IMR-90 (cell line): ENCODE measurements at regions not wholly inside any gene's neighbourhood (a gene's known extent, or its start where the extent isn't known, plus 50 kb on each side); places are given as distances from the start of the nearest gene placed in this dataset.

Source experiments
- MXI1 ChIP-seq: IDR thresholded peaks from 2 replicates; pipeline ENCODE4 v1.6.1; 2012; ENCODE audit warnings: low read depth, mild to moderate bottlenecking, low read length, moderate library complexity, borderline replicate concordance
- TF ChIP-seq, protein P1 (sequence below): conservative IDR thresholded peaks from 2 replicates; pipeline ENCODE4 v1.5.1; 2012; ENCODE audit warnings: mild to moderate bottlenecking, low read depth, low read length, improper control_type of control experiment

DNA sequence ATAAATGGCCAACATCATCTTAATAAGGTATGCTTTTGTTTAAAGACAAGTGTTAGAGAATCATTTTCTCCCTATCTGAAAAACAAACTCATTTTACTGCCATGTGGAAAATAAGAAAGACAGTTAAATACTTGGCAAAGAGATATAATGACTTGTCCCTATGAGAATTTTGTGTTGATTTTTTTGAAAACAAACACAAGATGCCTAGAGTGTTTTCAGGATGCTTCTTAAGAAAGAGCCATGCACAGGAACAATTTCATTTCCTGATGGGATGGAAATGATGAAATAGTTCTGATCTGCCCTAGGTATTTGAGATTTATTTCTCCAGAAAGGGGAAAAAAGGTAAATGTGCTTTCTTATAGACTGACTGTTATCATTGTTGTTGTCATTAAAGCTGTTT, 237.5 kb upstream of the GNAI1 start:
- TF ChIP-seq, protein P1, sequence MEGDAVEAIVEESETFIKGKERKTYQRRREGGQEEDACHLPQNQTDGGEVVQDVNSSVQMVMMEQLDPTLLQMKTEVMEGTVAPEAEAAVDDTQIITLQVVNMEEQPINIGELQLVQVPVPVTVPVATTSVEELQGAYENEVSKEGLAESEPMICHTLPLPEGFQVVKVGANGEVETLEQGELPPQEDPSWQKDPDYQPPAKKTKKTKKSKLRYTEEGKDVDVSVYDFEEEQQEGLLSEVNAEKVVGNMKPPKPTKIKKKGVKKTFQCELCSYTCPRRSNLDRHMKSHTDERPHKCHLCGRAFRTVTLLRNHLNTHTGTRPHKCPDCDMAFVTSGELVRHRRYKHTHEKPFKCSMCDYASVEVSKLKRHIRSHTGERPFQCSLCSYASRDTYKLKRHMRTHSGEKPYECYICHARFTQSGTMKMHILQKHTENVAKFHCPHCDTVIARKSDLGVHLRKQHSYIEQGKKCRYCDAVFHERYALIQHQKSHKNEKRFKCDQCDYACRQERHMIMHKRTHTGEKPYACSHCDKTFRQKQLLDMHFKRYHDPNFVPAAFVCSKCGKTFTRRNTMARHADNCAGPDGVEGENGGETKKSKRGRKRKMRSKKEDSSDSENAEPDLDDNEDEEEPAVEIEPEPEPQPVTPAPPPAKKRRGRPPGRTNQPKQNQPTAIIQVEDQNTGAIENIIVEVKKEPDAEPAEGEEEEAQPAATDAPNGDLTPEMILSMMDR: no peak
- TF ChIP-seq MXI1: no peak
